Body of pancreas (tissue), 4 donors: ENCODE measurements at regions not wholly inside any gene's neighbourhood (a gene's known extent, or its start where the extent isn't known, plus 50 kb on each side); places are given as distances from the start of the nearest gene placed in this dataset.

Experiments used
- POLR2A ChIP-seq, 3 donors: fragments of 450-650 bp; IDR thresholded peaks; one replicate each; pipeline ENCODE4 v1.6.1; 2016; ENCODE audit warnings: antibody characterized with exemption in 3 of 3, mild to moderate bottlenecking in 2 of 3
- TF ChIP-seq, protein P1 (sequence below), 7 experiments: fragments of 450-650 bp in 4 of 7; fragments of 200-600 bp in 3 of 7; sonication (generic) in 3 of 7; IDR thresholded peaks; one replicate each; pipeline ENCODE4 v1.5.1; 2016 to 2019; ENCODE audit warnings: antibody characterized with exemption in 7 of 7

DNA sequence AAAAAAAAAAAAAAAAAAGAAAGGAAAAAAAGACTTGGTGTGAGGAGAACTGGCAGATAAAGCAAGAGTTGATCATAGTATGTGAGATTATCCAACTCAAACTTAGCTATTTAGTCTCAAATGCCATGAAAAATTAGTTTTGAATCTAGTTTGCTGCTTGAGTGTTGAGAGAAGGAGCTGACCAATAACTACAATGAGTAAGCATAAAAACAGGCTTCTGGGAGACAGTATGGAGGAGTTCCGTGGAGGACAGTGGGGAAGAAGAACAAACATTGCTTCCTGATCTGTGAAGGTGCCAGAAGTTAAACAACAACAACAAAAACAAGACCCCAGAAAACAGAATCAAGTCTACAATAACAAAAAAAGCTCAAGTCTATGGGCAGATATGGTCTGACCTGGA, 317.1 kb upstream of the POT1 start:
- TF ChIP-seq, protein P1, sequence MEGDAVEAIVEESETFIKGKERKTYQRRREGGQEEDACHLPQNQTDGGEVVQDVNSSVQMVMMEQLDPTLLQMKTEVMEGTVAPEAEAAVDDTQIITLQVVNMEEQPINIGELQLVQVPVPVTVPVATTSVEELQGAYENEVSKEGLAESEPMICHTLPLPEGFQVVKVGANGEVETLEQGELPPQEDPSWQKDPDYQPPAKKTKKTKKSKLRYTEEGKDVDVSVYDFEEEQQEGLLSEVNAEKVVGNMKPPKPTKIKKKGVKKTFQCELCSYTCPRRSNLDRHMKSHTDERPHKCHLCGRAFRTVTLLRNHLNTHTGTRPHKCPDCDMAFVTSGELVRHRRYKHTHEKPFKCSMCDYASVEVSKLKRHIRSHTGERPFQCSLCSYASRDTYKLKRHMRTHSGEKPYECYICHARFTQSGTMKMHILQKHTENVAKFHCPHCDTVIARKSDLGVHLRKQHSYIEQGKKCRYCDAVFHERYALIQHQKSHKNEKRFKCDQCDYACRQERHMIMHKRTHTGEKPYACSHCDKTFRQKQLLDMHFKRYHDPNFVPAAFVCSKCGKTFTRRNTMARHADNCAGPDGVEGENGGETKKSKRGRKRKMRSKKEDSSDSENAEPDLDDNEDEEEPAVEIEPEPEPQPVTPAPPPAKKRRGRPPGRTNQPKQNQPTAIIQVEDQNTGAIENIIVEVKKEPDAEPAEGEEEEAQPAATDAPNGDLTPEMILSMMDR (IDR thresholded peaks at IDR 0.05), result no peak
- no peak for TF ChIP-seq POLR2A (IDR thresholded peaks at IDR 0.05)
